WERI-Rb-1 (cell line): ENCODE measurements at regions not wholly inside any gene's neighbourhood (a gene's known extent, or its start where the extent isn't known, plus 50 kb on each side); places are given as distances from the start of the nearest gene placed in this dataset.

Experiments
- DNase-seq: peaks from one replicate; pipeline ENCODE4 v3.0.0-alpha.2; 2020
- H3K27ac ChIP-seq: fragments of 250-450 bp; sonication (Bioruptor Pico); 2 replicates; pipeline ENCODE4 v1.5.1; 2020; ENCODE audit warnings: mild to moderate bottlenecking, moderate library complexity
- H3K27me3 ChIP-seq: fragments of 250-450 bp; sonication (Bioruptor Pico); 2 replicates; pipeline ENCODE4 v1.5.1; 2021; ENCODE audit warnings: mild to moderate bottlenecking, low read depth, moderate library complexity; ENCODE audit not compliant: insufficient read depth, severe bottlenecking
- H3K36me3 ChIP-seq: fragments of 250-450 bp; sonication (Bioruptor Pico); 2 replicates; pipeline ENCODE4 v1.5.1; 2020; ENCODE audit warnings: mild to moderate bottlenecking, moderate library complexity
- H3K4me3 ChIP-seq: 2 replicates; pipeline ENCODE4 v1.5.1; 2011; ENCODE audit warnings: low read depth, mild to moderate bottlenecking, control low read depth, low read length
- H3K9me3 ChIP-seq: fragments of 250-450 bp; sonication (Bioruptor Pico); 2 replicates; pipeline ENCODE4 v1.5.1; 2021; ENCODE audit warnings: mild to moderate bottlenecking, moderate library complexity; ENCODE audit not compliant: severe bottlenecking
- TF ChIP-seq, protein P1 (sequence below): IDR thresholded peaks from 2 replicates; pipeline ENCODE4 v1.5.1; 2011; ENCODE audit warnings: low read depth, mild to moderate bottlenecking, control low read depth, inconsistent platforms, low read length

DNA sequence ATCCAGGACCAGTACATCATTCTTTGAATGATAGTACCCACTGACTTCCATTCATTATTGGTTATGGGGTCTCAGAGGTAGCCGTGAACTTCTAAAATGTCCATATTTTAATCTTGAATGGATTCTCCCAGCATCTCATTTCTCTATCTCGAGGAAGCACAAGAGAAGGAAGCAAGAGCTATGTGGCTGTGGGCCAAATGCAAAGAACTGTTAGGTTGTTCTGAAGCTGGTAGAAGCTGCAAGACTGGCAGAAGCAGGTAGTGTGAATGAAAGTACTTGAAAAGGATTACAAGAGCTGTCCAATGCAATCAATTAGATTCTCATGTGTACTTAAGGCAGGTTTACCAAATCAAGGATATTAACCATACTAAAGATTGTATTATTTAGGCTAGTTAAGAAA, 1131.8 kb downstream of the GRIK2 start:
- no peak for DNase-seq

DNA sequence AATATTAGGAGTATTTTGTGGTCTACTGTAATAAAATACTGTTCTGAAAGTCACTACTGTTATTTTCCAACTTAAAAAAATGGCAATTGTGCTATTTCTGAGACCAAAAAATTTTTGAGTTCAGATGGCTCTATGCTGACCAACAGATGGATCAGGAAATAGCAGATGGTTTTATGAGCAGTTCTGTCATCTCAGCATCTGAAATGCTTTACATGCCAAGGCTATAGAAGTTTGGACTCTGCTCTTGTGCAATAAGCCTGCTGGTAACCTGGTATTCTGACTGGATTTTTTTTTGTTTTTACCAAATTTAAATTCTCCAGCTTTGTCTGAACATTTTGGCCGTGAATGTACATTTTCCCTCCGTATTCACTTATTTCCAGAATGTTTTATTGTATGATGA, 1127.5 kb downstream of the GRIK2 start:
- H3K9me3 ChIP-seq = no peaks in the 10 kb centered on the region
- H3K4me3 ChIP-seq = no peak overlapping the region
- TF ChIP-seq, protein P1, sequence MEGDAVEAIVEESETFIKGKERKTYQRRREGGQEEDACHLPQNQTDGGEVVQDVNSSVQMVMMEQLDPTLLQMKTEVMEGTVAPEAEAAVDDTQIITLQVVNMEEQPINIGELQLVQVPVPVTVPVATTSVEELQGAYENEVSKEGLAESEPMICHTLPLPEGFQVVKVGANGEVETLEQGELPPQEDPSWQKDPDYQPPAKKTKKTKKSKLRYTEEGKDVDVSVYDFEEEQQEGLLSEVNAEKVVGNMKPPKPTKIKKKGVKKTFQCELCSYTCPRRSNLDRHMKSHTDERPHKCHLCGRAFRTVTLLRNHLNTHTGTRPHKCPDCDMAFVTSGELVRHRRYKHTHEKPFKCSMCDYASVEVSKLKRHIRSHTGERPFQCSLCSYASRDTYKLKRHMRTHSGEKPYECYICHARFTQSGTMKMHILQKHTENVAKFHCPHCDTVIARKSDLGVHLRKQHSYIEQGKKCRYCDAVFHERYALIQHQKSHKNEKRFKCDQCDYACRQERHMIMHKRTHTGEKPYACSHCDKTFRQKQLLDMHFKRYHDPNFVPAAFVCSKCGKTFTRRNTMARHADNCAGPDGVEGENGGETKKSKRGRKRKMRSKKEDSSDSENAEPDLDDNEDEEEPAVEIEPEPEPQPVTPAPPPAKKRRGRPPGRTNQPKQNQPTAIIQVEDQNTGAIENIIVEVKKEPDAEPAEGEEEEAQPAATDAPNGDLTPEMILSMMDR = no peak
- no peak overlapping the region for H3K27ac ChIP-seq
- H3K27me3 ChIP-seq = no peaks in the 10 kb centered on the region
- no peak for DNase-seq
- no peaks in the 10 kb centered on the region for H3K36me3 ChIP-seq

More for the DNA sequence above, 1131.8 kb downstream of the GRIK2 start:
- H3K36me3 ChIP-seq = no peaks in the 10 kb centered on the region
- no peak overlapping the region for H3K27ac ChIP-seq
- no peak overlapping the region for H3K4me3 ChIP-seq
- H3K27me3 ChIP-seq = no peaks in the 10 kb centered on the region
- TF ChIP-seq, protein P1 = no peak
- no peaks in the 10 kb centered on the region for H3K9me3 ChIP-seq

DNA sequence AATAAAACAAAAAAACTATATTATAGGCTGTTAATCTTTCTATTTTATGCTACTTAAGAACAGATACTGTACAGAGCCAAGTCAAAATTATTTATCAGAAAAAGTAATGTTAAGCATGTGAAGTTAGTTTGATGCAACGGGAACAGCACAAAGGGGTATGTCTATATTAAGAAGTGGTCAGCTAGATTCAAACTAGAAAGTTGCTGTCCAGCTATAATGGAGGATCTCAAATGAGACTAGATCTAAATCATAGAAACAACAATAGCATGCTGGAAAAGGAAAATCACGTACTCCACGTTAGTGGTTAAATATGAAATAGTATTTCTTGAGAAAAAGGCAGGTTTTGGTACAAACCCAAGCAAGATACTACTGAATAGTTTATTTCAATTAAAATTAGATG, 1124.0 kb downstream of the GRIK2 start:
- DNase-seq = no peak
- no peak overlapping the region for H3K4me3 ChIP-seq
- no peak overlapping the region for H3K27ac ChIP-seq
- no peaks in the 10 kb centered on the region for H3K27me3 ChIP-seq
- no peaks in the 10 kb centered on the region for H3K9me3 ChIP-seq
- H3K36me3 ChIP-seq = no peaks in the 10 kb centered on the region
- TF ChIP-seq, protein P1 = no peak

DNA sequence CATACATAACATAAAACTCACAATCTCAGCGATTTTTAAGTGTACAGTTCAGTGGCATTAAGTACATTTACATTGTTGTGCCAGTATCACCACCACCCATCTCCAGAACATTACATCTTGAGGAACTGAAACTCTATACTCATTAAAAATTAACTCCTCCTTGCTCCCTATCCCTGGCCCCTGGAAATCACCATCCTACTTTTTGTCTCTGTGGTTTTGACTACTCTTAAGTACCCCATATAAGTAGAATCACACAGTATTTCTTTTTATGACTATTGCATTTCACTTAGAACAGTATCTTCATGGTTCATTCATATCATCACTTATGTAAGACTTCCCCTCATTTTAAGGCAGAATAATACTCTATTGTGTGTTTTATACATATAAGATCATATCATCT, 1108.1 kb downstream of the GRIK2 start:
- Histone ChIP-seq H3K27ac (no peak overlapping the region), H3K9me3 (no peaks in the 10 kb centered on the region), H3K27me3 (no peaks in the 10 kb centered on the region), H3K4me3 (no peak overlapping the region), H3K36me3 (no peaks in the 10 kb centered on the region)
- TF ChIP-seq, protein P1 = no peak
- no peak for DNase-seq

DNA sequence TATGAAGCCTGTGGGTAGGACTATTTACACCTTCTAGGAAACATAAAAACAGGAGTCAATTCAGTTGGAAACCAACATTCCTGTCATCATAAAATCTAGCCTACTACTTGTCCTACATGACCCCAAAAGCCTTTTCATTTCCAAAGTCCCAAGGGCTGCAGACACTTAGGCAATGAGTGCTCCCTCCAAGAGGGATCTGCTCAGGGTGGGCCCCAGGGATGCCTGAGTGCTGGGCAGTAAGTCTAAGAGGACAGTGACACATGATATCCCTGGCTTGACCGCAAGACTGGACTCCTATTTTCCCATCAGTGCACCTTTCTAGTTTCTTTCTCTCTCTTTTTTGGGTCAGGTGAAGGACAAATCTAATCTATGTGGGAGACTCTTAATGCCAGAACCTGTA, 1101.3 kb downstream of the GRIK2 start:
- Histone ChIP-seq H3K36me3 (no peaks in the 10 kb centered on the region), H3K27ac (no peak overlapping the region), H3K27me3 (no peaks in the 10 kb centered on the region), H3K4me3 (no peak overlapping the region), H3K9me3 (no peaks in the 10 kb centered on the region)
- DNase-seq = no peak
- TF ChIP-seq, protein P1 = no peak

DNA sequence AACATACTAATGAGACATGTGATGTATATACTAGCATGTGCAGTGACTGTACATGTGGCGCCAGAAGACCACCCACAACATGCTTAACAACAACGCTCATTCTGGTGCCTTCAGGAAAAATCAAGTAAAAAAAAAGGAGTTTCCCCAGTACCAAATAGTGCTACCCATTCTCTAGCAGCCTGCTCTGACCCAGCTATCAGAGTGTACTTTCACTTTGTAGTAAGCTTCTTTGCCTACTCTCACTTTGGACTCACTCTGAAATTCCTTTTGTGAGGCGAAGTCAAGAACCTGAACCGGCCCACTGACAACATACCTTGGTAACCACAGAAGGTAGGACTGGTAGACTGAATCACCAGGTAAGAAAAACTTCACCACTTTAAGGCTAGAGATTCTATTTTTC, 1100.0 kb downstream of the GRIK2 start:
- no peaks in the 10 kb centered on the region for H3K9me3 ChIP-seq
- no peak for DNase-seq
- H3K27me3 ChIP-seq = no peaks in the 10 kb centered on the region
- no peaks in the 10 kb centered on the region for H3K36me3 ChIP-seq
- no peak overlapping the region for H3K27ac ChIP-seq
- TF ChIP-seq, protein P1 = no peak
- no peak overlapping the region for H3K4me3 ChIP-seq
